Lung (tissue), 11 donors: ENCODE measurements at regions not wholly inside any gene's neighbourhood (a gene's known extent, or its start where the extent isn't known, plus 50 kb on each side); places are given as distances from the start of the nearest gene placed in this dataset.

Experiments
- ATAC-seq: fragments of 200-7000 bp; cut with Tn5 transposase; one replicate; pipeline ENCODE4 v1.9.1; 2020; ENCODE audit warnings: moderate number of reproducible peaks; ENCODE audit not compliant: insufficient read depth, low FRiP score
- DNase-seq, 3 donors: peaks; one replicate each; pipeline ENCODE4 v3.0.0-alpha.2; 2013 to 2017
- H3K27ac ChIP-seq, 2 donors: one replicate each; pipeline ENCODE4 v1.5.1; 2013; ENCODE audit warnings: mild to moderate bottlenecking in 2 of 2, moderate library complexity in 2 of 2, control low read depth in 1 of 2, inconsistent platforms in 1 of 2, low read depth in 1 of 2, low read length in 1 of 2
- H3K27me3 ChIP-seq, 3 donors: one replicate each; pipeline ENCODE4 v1.5.1; 2013; ENCODE audit warnings: low read length in 2 of 3; ENCODE audit not compliant: control insufficient read depth in 3 of 3, insufficient read depth in 3 of 3
- H3K36me3 ChIP-seq, 4 donors: one replicate each; pipeline ENCODE4 v1.5.1; 2013; ENCODE audit warnings: low read length in 4 of 4, mild to moderate bottlenecking in 1 of 4, moderate library complexity in 1 of 4; ENCODE audit not compliant: control insufficient read depth in 4 of 4, insufficient read depth in 4 of 4
- H3K4me1 ChIP-seq, 5 donors: one replicate each; pipeline ENCODE4 v1.5.1; 2013; ENCODE audit warnings: low read length in 5 of 5, mild to moderate bottlenecking in 2 of 5, moderate library complexity in 1 of 5; ENCODE audit not compliant: control insufficient read depth in 5 of 5, insufficient read depth in 5 of 5
- H3K4me3 ChIP-seq: one replicate; pipeline ENCODE4 v1.5.1; 2013; ENCODE audit warnings: mild to moderate bottlenecking, control low read depth, moderate library complexity
- H3K9ac ChIP-seq, 2 donors: one replicate each; pipeline ENCODE4 v1.5.1; 2013; ENCODE audit warnings: low read length in 2 of 2, control low read depth in 1 of 2; ENCODE audit not compliant: insufficient read depth in 1 of 2
- H3K9me3 ChIP-seq, 4 donors: one replicate each; pipeline ENCODE4 v1.5.1; 2013; ENCODE audit warnings: low read length in 3 of 4, mild to moderate bottlenecking in 1 of 4, moderate library complexity in 1 of 4; ENCODE audit not compliant: control insufficient read depth in 4 of 4, insufficient read depth in 3 of 4
- WGBS, 2 donors: extraction: QIAGEN DNeasy Blood & Tissue Kit; methylation state at CpG; one replicate each; pipeline ENCODE4 v1.1.7; 2013; 5-methylcytosine and 5-hydroxymethylcytosine counted together
- TF ChIP-seq, protein P1 (sequence below): IDR thresholded peaks from 2 replicates; pipeline ENCODE4 v1.5.1; 2012; ENCODE audit warnings: mild to moderate bottlenecking; ENCODE audit errors: control extremely low read depth, extremely low read depth
- donor health status: control.
- donor health status: control.
- donor health status: Bipolar disorder and iron deficiency.
- donor health status: healthy.
- donor health status: DM: yes; HTN: yes; CAD: no.

DNA sequence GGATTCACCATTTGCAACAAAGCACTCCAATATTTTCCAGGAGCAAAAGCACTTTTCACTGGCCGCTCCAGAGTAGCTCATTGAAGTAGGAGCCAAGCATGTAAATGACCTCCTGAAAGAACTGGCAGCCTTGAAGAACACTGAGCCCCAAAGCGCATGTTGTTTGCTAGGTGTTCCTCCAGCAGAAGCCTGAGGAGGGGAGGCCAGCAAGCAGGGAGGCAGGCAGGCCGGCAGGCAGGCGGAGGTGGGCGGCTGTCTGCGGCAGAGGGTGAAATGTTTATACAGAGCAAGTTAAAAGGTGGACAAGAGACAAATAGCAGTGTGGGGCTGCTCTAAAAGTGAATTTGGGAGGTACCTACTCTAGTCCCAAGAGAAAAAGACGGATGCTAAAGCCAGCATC is 439.4 kb downstream of the CCDC91 start:
- no peak overlapping the region for H3K9ac ChIP-seq
- H3K36me3 ChIP-seq: no peaks in the 10 kb centered on the region
- no peak for DNase-seq
- H3K4me1 ChIP-seq: no peaks in the 10 kb centered on the region
- no peak for ATAC-seq
- H3K27me3 ChIP-seq: no peaks in the 10 kb centered on the region
- 82 to 86% methylated on average over 7 of the region's 7 CpGs for WGBS, 2 donors
- H3K9me3 ChIP-seq: no peaks in the 10 kb centered on the region
- TF ChIP-seq, protein P1, sequence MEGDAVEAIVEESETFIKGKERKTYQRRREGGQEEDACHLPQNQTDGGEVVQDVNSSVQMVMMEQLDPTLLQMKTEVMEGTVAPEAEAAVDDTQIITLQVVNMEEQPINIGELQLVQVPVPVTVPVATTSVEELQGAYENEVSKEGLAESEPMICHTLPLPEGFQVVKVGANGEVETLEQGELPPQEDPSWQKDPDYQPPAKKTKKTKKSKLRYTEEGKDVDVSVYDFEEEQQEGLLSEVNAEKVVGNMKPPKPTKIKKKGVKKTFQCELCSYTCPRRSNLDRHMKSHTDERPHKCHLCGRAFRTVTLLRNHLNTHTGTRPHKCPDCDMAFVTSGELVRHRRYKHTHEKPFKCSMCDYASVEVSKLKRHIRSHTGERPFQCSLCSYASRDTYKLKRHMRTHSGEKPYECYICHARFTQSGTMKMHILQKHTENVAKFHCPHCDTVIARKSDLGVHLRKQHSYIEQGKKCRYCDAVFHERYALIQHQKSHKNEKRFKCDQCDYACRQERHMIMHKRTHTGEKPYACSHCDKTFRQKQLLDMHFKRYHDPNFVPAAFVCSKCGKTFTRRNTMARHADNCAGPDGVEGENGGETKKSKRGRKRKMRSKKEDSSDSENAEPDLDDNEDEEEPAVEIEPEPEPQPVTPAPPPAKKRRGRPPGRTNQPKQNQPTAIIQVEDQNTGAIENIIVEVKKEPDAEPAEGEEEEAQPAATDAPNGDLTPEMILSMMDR: no peak
- H3K4me3 ChIP-seq: no peak overlapping the region
- H3K27ac ChIP-seq: no peak overlapping the region

DNA sequence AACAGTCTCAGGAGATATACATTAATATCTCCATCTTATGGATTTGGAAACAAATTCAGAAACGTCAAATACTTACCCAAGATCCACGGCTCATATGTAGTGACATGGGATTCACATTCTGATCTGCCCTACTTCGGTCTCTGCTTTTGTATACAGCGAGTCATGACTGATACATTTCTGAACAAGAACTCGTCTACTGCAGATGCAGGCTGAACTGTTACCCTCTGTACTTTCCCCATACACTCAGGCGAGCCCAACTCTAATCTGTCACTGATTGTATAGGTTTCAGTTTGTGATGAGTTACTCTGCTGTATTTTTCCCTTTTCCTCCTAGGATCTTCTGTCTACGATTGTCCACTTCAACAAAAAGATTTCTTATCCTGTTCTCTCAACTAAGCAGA is 441.6 kb downstream of the CCDC91 start:
- ATAC-seq (no peak), DNase-seq (no peak)
- Histone ChIP-seq H3K27ac (no peak overlapping the region), H3K36me3 (no peaks in the 10 kb centered on the region), H3K9me3 (no peaks in the 10 kb centered on the region), H3K9ac (no peak overlapping the region), H3K4me1 (no peaks in the 10 kb centered on the region), H3K27me3 (no peaks in the 10 kb centered on the region), H3K4me3 (no peak overlapping the region)
- 80 to 92% methylated on average over 7 of the region's 7 CpGs for WGBS, 2 donors
- TF ChIP-seq, protein P1: no peak

DNA sequence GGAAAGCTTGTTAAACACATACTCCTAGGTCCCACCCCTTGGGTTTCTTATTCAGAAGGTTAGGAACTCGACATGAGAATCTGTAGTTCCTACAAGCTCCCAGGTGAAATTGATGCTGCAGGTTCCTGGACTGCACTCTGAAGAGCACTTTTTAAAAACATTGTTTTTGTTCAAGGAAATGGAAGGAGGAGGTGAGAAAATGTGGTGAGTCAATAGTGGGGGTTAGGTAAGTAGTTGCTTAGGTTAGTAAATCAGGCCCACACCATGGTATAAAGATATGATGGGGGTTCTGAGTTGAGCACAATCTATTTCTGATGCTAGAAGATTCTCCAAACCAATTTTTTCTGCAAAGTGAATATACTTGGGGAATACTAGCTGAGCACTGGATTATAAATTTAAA is 450.3 kb downstream of the CCDC91 start:
- WGBS, 2 donors: 57 to 82% methylated on average over 1 of the region's 1 CpG
- H3K4me3 ChIP-seq: no peak overlapping the region
- ATAC-seq (no peak), DNase-seq (no peak)
- no peaks in the 10 kb centered on the region for H3K4me1 ChIP-seq
- H3K27me3 ChIP-seq: no peaks in the 10 kb centered on the region
- no peaks in the 10 kb centered on the region for H3K9me3 ChIP-seq
- no peaks in the 10 kb centered on the region for H3K36me3 ChIP-seq
- no peak overlapping the region for H3K9ac ChIP-seq
- no peak overlapping the region for H3K27ac ChIP-seq
- TF ChIP-seq, protein P1: no peak

DNA sequence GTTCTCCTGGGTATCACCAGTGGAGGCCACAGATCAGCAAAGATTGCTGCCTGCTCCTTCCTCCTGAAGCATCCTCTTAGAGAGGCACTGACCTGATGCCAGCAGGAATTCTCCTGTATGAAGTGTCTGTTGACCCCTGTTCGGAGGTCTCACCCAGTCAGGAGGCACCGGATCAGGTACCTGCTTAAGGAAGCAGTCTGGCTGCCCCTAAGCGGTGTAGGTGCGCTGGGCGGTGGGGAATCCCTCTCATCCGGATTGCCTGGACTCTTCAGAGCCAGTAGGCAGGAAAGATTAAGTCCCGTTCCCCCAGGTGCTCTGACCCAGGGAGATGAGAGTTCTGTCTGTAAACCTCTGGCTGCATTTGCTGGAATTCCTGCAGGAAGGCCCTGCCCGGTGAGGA is 455.2 kb downstream of the CCDC91 start:
- DNase-seq (no peak), ATAC-seq (no peak)
- H3K27me3 ChIP-seq: no peaks in the 10 kb centered on the region
- H3K4me3 ChIP-seq: no peak overlapping the region
- 91 to 96% methylated on average over 8 of the region's 8 CpGs for WGBS, 2 donors
- H3K4me1 ChIP-seq: no peaks in the 10 kb centered on the region
- no peaks in the 10 kb centered on the region for H3K36me3 ChIP-seq
- TF ChIP-seq, protein P1: no peak
- H3K9me3 ChIP-seq: no peaks in the 10 kb centered on the region
- no peak overlapping the region for H3K9ac ChIP-seq
- H3K27ac ChIP-seq: no peak overlapping the region
